Stomach (tissue), 4 donors: ENCODE measurements at regions not wholly inside any gene's neighbourhood (a gene's known extent, or its start where the extent isn't known, plus 50 kb on each side); places are given as distances from the start of the nearest gene placed in this dataset.

ENCODE experiments used
- POLR2A ChIP-seq, 4 donors: fragments of 450-650 bp; IDR thresholded peaks; one replicate each; pipeline ENCODE4 v1.6.1; 2016; ENCODE audit warnings: antibody characterized with exemption in 4 of 4, control low read depth in 2 of 4, mild to moderate bottlenecking in 1 of 4, moderate library complexity in 1 of 4
- TF ChIP-seq, protein P1 (sequence below), 7 experiments: fragments of 450-650 bp in 4 of 7; fragments of 200-600 bp in 3 of 7; sonication (generic) in 3 of 7; IDR thresholded peaks; one replicate each; pipeline ENCODE4 v1.5.1; 2016 to 2019; ENCODE audit warnings: antibody characterized with exemption in 7 of 7, control low read depth in 2 of 7, mild to moderate bottlenecking in 1 of 7

DNA sequence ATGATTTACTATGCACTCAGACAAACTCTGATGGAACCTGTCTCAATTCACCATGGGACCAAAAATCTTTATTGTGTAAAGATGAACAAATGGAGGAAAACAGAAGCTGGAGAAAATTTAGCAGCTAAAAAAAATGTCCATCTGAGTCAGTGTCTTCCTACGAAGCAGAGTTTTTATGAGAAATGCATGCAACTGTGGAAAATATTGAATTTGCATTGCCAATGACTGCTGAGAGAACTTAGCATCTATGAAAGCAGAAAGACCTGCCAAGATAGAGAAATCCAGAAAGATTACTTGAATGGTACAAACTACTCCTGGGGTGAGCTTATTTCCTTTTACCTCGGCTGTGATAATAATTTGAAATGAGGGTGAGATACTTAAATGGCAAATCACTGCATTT is 289.7 kb upstream of the GCFC2 start:
- no peak for TF ChIP-seq POLR2A (IDR thresholded peaks at IDR 0.05)
- TF ChIP-seq, protein P1, sequence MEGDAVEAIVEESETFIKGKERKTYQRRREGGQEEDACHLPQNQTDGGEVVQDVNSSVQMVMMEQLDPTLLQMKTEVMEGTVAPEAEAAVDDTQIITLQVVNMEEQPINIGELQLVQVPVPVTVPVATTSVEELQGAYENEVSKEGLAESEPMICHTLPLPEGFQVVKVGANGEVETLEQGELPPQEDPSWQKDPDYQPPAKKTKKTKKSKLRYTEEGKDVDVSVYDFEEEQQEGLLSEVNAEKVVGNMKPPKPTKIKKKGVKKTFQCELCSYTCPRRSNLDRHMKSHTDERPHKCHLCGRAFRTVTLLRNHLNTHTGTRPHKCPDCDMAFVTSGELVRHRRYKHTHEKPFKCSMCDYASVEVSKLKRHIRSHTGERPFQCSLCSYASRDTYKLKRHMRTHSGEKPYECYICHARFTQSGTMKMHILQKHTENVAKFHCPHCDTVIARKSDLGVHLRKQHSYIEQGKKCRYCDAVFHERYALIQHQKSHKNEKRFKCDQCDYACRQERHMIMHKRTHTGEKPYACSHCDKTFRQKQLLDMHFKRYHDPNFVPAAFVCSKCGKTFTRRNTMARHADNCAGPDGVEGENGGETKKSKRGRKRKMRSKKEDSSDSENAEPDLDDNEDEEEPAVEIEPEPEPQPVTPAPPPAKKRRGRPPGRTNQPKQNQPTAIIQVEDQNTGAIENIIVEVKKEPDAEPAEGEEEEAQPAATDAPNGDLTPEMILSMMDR (IDR thresholded peaks at IDR 0.05), result no peak
